IMR-90 (cell line): ENCODE measurements at regions not wholly inside any gene's neighbourhood (a gene's known extent, or its start where the extent isn't known, plus 50 kb on each side); places are given as distances from the start of the nearest gene placed in this dataset.

Source experiments
- ATAC-seq: fragments of 200-7000 bp; cut with Tn5 transposase; 2 replicates; pipeline ENCODE4 v1.9.1; 2020; ENCODE audit warnings: low read depth, mild to moderate bottlenecking, moderate library complexity
- BruUV-seq: library from RNA; stranded (reverse); fragments of 400-500 nt; replicated peaks from 2 replicates; lab custom pipeline; 2021; lab: Mats Ljungman, UMichigan
- CTCF ChIA-PET: fragments of 300-600 bp; formaldehyde crosslinking; extraction: SDS; loops from one replicate; lab custom pipeline; 2021; ENCODE audit warnings: antibody characterized with exemption; lab: Yijun Ruan, JAX
- POLR2A ChIA-PET: fragments of 300-600 bp; sonication (Branson Sonifier 250); formaldehyde crosslinking; loops from one replicate; lab custom pipeline; 2022; ENCODE audit warnings: antibody characterized with exemption; ENCODE audit not compliant: unreplicated experiment; lab: Charles Lee
- DNase-seq: peaks from one replicate; pipeline ENCODE4 v3.0.0; 2013
- H2AFZ ChIP-seq: replicated peaks from 2 replicates; pipeline ENCODE3; 2013; ENCODE audit warnings: low read length, mild to moderate bottlenecking; ENCODE audit not compliant: poor library complexity
- H2AK5ac ChIP-seq: 2 replicates; pipeline ENCODE4 v1.6.1; 2013; ENCODE audit warnings: low read depth, low read length, inconsistent platforms
- H2AK9ac ChIP-seq: replicated peaks from 2 replicates; pipeline ENCODE3; 2013; ENCODE audit warnings: mild to moderate bottlenecking, low read depth, low read length, moderate library complexity; ENCODE audit not compliant: poor library complexity
- H2BK120ac ChIP-seq: 2 replicates; pipeline ENCODE4 v1.6.1; 2013; ENCODE audit warnings: low read depth, low read length, inconsistent platforms
- H2BK15ac ChIP-seq: 3 replicates; pipeline ENCODE4 v1.6.1; 2013; ENCODE audit warnings: low read depth, low read length, inconsistent platforms
- H2BK20ac ChIP-seq: 2 replicates; pipeline ENCODE4 v1.6.1; 2013; ENCODE audit warnings: low read depth, mild to moderate bottlenecking, inconsistent platforms, low read length, moderate library complexity
- H2BK5ac ChIP-seq: 2 replicates; pipeline ENCODE4 v1.6.1; 2013; ENCODE audit warnings: mild to moderate bottlenecking, low read depth, low read length, inconsistent platforms; ENCODE audit not compliant: poor library complexity, severe bottlenecking
- H3K14ac ChIP-seq: replicated peaks from 2 replicates; pipeline ENCODE4 v1.6.1; 2013; ENCODE audit warnings: low read depth, low read length, inconsistent platforms
- H3K18ac ChIP-seq: 2 replicates; pipeline ENCODE4 v1.6.1; 2013; ENCODE audit warnings: low read depth, low read length, control low read depth
- H3K23ac ChIP-seq: 2 replicates; pipeline ENCODE4 v1.6.1; 2013; ENCODE audit warnings: low read depth, low read length, inconsistent platforms
- H3K27ac ChIP-seq: 2 replicates; pipeline ENCODE4 v1.5.1; 2013; ENCODE audit warnings: mild to moderate bottlenecking, control low read depth, low read length; ENCODE audit not compliant: insufficient read depth
- H3K27me3 ChIP-seq: 2 replicates; pipeline ENCODE4 v1.6.1; 2013; ENCODE audit warnings: low read length; ENCODE audit not compliant: control insufficient read depth, insufficient read depth
- H3K36me3 ChIP-seq: 2 replicates; pipeline ENCODE4 v1.6.1; 2013; ENCODE audit warnings: low read length, mixed read lengths; ENCODE audit not compliant: control insufficient read depth, insufficient read depth
- H3K4ac ChIP-seq: 2 replicates; pipeline ENCODE4 v1.6.1; 2013; ENCODE audit warnings: low read depth, low read length, inconsistent platforms
- H3K4me1 ChIP-seq: 2 replicates; pipeline ENCODE4 v1.6.1; 2013; ENCODE audit warnings: low read length, mixed read lengths; ENCODE audit not compliant: control insufficient read depth, insufficient read depth
- H3K4me2 ChIP-seq: 2 replicates; pipeline ENCODE4 v1.6.1; 2013; ENCODE audit warnings: low read depth, mild to moderate bottlenecking, control low read depth, low read length, moderate library complexity
- H3K4me3 ChIP-seq: 2 replicates; pipeline ENCODE4 v1.5.1; 2013; ENCODE audit warnings: low read depth, mild to moderate bottlenecking, control low read depth, low read length, moderate library complexity; ENCODE audit not compliant: insufficient read depth
- H3K56ac ChIP-seq: 2 replicates; pipeline ENCODE4 v1.6.1; 2013; ENCODE audit warnings: low read length, inconsistent platforms; ENCODE audit not compliant: insufficient read depth; ENCODE audit errors: extremely low read depth
- H3K79me1 ChIP-seq, 2 experiments: 2 replicates each; pipeline ENCODE4 v1.6.1; 2013; ENCODE audit warnings: low read length in 2 of 2, inconsistent platforms in 1 of 2, low read depth in 1 of 2
- H3K9ac ChIP-seq: 2 replicates; pipeline ENCODE4 v1.6.1; 2013; ENCODE audit warnings: low read depth, low read length, control low read depth
- H3K9me1 ChIP-seq: 2 replicates; pipeline ENCODE4 v1.6.1; 2013; ENCODE audit warnings: low read length, inconsistent platforms; ENCODE audit not compliant: insufficient read depth
- H3K9me3 ChIP-seq: 2 replicates; pipeline ENCODE4 v1.6.1; 2013; ENCODE audit warnings: low read length; ENCODE audit not compliant: control insufficient read depth, insufficient read depth
- H4K20me1 ChIP-seq: 2 replicates; pipeline ENCODE4 v1.6.1; 2013; ENCODE audit warnings: low read length, inconsistent platforms; ENCODE audit not compliant: insufficient read depth
- H4K5ac ChIP-seq: 2 replicates; pipeline ENCODE4 v1.6.1; 2013; ENCODE audit warnings: mild to moderate bottlenecking, low read depth, low read length, control low read depth
- H4K8ac ChIP-seq, 2 experiments: 2 replicates each; pipeline ENCODE4 v1.6.1; 2013; ENCODE audit warnings: low read depth in 2 of 2, low read length in 2 of 2, control low read depth in 1 of 2, inconsistent platforms in 1 of 2
- H4K91ac ChIP-seq: 2 replicates; pipeline ENCODE4 v1.6.1; 2013; ENCODE audit warnings: low read depth, low read length, inconsistent platforms; ENCODE audit not compliant: insufficient read depth
- BHLHE40 ChIP-seq: fragments of 150-350 bp; IDR thresholded peaks from 2 replicates; pipeline ENCODE4 v1.6.1; 2016; ENCODE audit warnings: mild to moderate bottlenecking, low read depth, low read length
- CEBPB ChIP-seq: IDR thresholded peaks from 2 replicates; pipeline ENCODE4 v1.6.1; 2012; ENCODE audit warnings: low read depth, low read length, improper control_type of control experiment
- CHD1 ChIP-seq: IDR thresholded peaks from 2 replicates; pipeline ENCODE4 v1.6.1; 2012; ENCODE audit warnings: low read depth, low read length, improper control_type of control experiment
- FOS ChIP-seq: fragments of 150-350 bp; IDR thresholded peaks from 2 replicates; pipeline ENCODE4 v1.6.1; 2016; ENCODE audit warnings: low read depth, low read length
- MAFK ChIP-seq: IDR thresholded peaks from 2 replicates; pipeline ENCODE4 v1.6.1; 2012; ENCODE audit warnings: low read depth, low read length, improper control_type of control experiment
- MAZ ChIP-seq: IDR thresholded peaks from 2 replicates; pipeline ENCODE4 v1.6.1; 2012; ENCODE audit warnings: low read depth, mild to moderate bottlenecking, low read length, improper control_type of control experiment, moderate library complexity, borderline replicate concordance
- MXI1 ChIP-seq: IDR thresholded peaks from 2 replicates; pipeline ENCODE4 v1.6.1; 2012; ENCODE audit warnings: low read depth, mild to moderate bottlenecking, low read length, moderate library complexity, borderline replicate concordance
- NFE2L2 ChIP-seq: fragments of 150-350 bp; IDR thresholded peaks from 2 replicates; pipeline ENCODE4 v1.6.1; 2016; ENCODE audit warnings: low read depth, mild to moderate bottlenecking, low read length
- POLR2A ChIP-seq: IDR thresholded peaks from 2 replicates; pipeline ENCODE4 v1.6.1; 2012; ENCODE audit warnings: mild to moderate bottlenecking, low read depth, low read length
- RAD21 ChIP-seq: IDR thresholded peaks from 2 replicates; pipeline ENCODE4 v1.6.1; 2012; ENCODE audit warnings: low read length, improper control_type of control experiment
- RCOR1 ChIP-seq: IDR thresholded peaks from 2 replicates; pipeline ENCODE4 v1.6.1; 2012; ENCODE audit warnings: mild to moderate bottlenecking, low read length, improper control_type of control experiment; ENCODE audit not compliant: insufficient replicate concordance
- RFX5 ChIP-seq: IDR thresholded peaks from 2 replicates; pipeline ENCODE4 v1.8.0; 2012; ENCODE audit warnings: low read depth, mild to moderate bottlenecking, low read length, moderate library complexity
- SMC3 ChIP-seq: fragments of 150-350 bp; IDR thresholded peaks from 2 replicates; pipeline ENCODE4 v1.6.1; 2016; ENCODE audit warnings: low read depth, mild to moderate bottlenecking, antibody characterized with exemption, low read length, moderate library complexity
- dilution Hi-C: fragments of 300-500 bp; cut with HindIII; formaldehyde crosslinking; loops from one replicate; pipeline ENCODE4 v1.14.3; 2018; ENCODE audit warnings: low sequenced_read_pairs; ENCODE audit not compliant: unreplicated experiment
- in situ Hi-C: fragments of 300-500 bp; cut with MboI; formaldehyde crosslinking; loops from 3 replicates; pipeline ENCODE4 v1.14.3; 2019; ENCODE audit warnings: low sequenced_read_pairs, inconsistent platforms, mixed read lengths
- intact Hi-C: fragments of 100-400 bp; cut with micrococcal nuclease; formaldehyde crosslinking; loops from 2 replicates; pipeline ENCODE4 v1.10.0; 2022
- TF ChIP-seq, protein P1 (sequence below): fragments of 150-350 bp; IDR thresholded peaks from 2 replicates; pipeline ENCODE4 v1.6.1; 2016; ENCODE audit warnings: low read depth, mild to moderate bottlenecking, low read length, moderate library complexity, borderline replicate concordance
- TF ChIP-seq, protein P2 (sequence below): fragments of 150-350 bp; IDR thresholded peaks from 2 replicates; pipeline ENCODE4 v1.6.1; 2017; ENCODE audit warnings: mild to moderate bottlenecking, antibody characterized with exemption, low read length, low read depth
- TF ChIP-seq, protein P3 (sequence below): conservative IDR thresholded peaks from 2 replicates; pipeline ENCODE4 v1.5.1; 2012; ENCODE audit warnings: mild to moderate bottlenecking, low read depth, low read length, improper control_type of control experiment

DNA sequence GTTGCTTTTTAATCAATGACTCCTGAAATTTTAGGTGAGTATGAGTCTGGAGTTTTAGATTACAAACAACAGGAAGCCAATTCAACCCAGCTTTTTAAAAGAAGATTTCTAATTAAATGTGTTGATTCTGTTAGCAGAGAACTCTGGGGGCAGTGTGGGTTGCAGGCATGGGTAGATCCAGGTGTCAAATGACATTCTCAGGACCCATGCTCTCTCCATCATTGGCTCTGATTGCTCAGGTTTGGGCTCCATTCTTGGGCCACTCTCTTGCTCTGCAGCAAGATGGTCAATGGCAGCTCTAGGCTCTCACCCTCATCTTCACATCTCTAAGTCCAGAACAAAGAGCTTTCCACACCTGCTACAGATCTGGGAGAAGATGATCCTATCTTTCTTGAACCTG lies 463.7 kb downstream of the PREX1 start:
- intact Hi-C loops: no loop called here
- CTCF ChIA-PET: no interaction called here
- BruUV-seq: no TSS peak

More for the DNA sequence above, 463.7 kb downstream of the PREX1 start:
- Histone ChIP-seq H3K9ac (no peak overlapping the region), H2BK5ac (no peak overlapping the region), H3K27me3 (no peaks in the 10 kb centered on the region; the same call in 1 of the 2 replicates), H2AK9ac (no peak overlapping the region), H3K27ac (no peak overlapping the region), H3K9me3 (peaks cover 2% of the 10 kb centered on the region; the same call in 1 of the 2 replicates), H4K91ac (no peak overlapping the region), H4K20me1 (no peaks in the 10 kb centered on the region), H2BK15ac (no peak overlapping the region), H3K23ac (no peak overlapping the region), H3K14ac (no peak overlapping the region), H3K9me1 (no peaks in the 10 kb centered on the region), H3K18ac (no peak overlapping the region), H3K79me1 (no peaks in the 10 kb centered on the region), H3K4me3 (no peak overlapping the region), H3K4me2 (no peak overlapping the region), H2AFZ (no peak overlapping the region), H3K4ac (no peak overlapping the region), H4K8ac (no peak overlapping the region), H2BK20ac (no peak overlapping the region), H2BK120ac (no peak overlapping the region), H3K4me1 (no peaks in the 10 kb centered on the region), H3K36me3 (no peaks in the 10 kb centered on the region), H2AK5ac (no peak overlapping the region), H4K5ac (no peak overlapping the region), H3K56ac (no peak overlapping the region)
- TF ChIP-seq RFX5: no peak
- TF ChIP-seq RAD21: no peak
- TF ChIP-seq, protein P1, sequence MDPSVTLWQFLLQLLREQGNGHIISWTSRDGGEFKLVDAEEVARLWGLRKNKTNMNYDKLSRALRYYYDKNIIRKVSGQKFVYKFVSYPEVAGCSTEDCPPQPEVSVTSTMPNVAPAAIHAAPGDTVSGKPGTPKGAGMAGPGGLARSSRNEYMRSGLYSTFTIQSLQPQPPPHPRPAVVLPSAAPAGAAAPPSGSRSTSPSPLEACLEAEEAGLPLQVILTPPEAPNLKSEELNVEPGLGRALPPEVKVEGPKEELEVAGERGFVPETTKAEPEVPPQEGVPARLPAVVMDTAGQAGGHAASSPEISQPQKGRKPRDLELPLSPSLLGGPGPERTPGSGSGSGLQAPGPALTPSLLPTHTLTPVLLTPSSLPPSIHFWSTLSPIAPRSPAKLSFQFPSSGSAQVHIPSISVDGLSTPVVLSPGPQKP: no peak
- TF ChIP-seq NFE2L2: no peak
- TF ChIP-seq, protein P2, sequence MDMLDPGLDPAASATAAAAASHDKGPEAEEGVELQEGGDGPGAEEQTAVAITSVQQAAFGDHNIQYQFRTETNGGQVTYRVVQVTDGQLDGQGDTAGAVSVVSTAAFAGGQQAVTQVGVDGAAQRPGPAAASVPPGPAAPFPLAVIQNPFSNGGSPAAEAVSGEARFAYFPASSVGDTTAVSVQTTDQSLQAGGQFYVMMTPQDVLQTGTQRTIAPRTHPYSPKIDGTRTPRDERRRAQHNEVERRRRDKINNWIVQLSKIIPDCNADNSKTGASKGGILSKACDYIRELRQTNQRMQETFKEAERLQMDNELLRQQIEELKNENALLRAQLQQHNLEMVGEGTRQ: no peak
- no peak for TF ChIP-seq POLR2A
- TF ChIP-seq FOS: no peak
- no peak for TF ChIP-seq CHD1
- TF ChIP-seq BHLHE40: no peak
- no peak for TF ChIP-seq MAZ
- TF ChIP-seq CEBPB: no peak
- TF ChIP-seq MAFK: no peak
- TF ChIP-seq, protein P3, sequence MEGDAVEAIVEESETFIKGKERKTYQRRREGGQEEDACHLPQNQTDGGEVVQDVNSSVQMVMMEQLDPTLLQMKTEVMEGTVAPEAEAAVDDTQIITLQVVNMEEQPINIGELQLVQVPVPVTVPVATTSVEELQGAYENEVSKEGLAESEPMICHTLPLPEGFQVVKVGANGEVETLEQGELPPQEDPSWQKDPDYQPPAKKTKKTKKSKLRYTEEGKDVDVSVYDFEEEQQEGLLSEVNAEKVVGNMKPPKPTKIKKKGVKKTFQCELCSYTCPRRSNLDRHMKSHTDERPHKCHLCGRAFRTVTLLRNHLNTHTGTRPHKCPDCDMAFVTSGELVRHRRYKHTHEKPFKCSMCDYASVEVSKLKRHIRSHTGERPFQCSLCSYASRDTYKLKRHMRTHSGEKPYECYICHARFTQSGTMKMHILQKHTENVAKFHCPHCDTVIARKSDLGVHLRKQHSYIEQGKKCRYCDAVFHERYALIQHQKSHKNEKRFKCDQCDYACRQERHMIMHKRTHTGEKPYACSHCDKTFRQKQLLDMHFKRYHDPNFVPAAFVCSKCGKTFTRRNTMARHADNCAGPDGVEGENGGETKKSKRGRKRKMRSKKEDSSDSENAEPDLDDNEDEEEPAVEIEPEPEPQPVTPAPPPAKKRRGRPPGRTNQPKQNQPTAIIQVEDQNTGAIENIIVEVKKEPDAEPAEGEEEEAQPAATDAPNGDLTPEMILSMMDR: no peak
- no peak for TF ChIP-seq MXI1
- no peak for TF ChIP-seq RCOR1
- no peak for TF ChIP-seq SMC3
- ATAC-seq (no peak), DNase-seq (no peak)
- in situ Hi-C loops (no loop called here), dilution Hi-C loops (no loop called here)
- POLR2A ChIA-PET: no interaction called here
